ENCODE measurements at regions not wholly inside any gene's neighbourhood (a gene's known extent, or its start where the extent isn't known, plus 50 kb on each side); places are given as distances from the start of the nearest gene placed in this dataset.

DNA sequence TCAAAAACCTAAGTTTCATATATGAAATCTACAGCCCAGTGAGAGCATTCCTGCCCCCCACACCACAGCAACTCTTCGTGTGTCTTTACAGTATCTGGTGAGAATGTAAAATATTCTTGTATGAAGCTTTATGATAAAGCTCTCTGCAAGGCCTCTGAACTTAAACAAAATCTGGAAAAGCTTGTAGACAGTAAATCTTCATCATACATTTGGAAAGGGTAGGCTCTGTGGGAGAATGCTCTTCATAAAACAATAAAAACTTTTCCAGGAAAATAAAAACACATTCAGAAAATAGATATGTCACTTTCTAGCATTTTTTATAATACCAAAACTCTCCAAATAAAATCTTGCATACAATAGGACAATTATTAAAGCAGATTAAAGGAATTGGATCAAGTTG is 1009.5 kb downstream of the NAALADL2 start:
- TF ChIP-seq POLR2A (IDR thresholded peaks at IDR 0.05): no peak
- no peak for TF ChIP-seq CTCF (IDR thresholded peaks at IDR 0.05 in 4 of 5, conservative IDR thresholded peaks at IDR 0.05 in 1 of 5)

Data from gastrocnemius medialis (tissue), 4 donors.